Ishikawa (cell line): ENCODE measurements at regions not wholly inside any gene's neighbourhood (a gene's known extent, or its start where the extent isn't known, plus 50 kb on each side); places are given as distances from the start of the nearest gene placed in this dataset.

ENCODE experiments used
- EP300 ChIP-seq: IDR thresholded peaks from 2 replicates; pipeline ENCODE4 v1.6.1; 2012; ENCODE audit warnings: borderline replicate concordance
- TCF12 ChIP-seq: IDR thresholded peaks from 2 replicates; pipeline ENCODE4 v1.6.1; 2012; ENCODE audit warnings: low read depth

- no peak for TF ChIP-seq TCF12
- no peak for TF ChIP-seq EP300
Observed at GRCh38 chr14:64654246-64654900, 49.9 kb upstream of the PLEKHG3 start.
